Cardiac muscle cell (in vitro differentiated cells and primary cell): ENCODE measurements at regions not wholly inside any gene's neighbourhood (a gene's known extent, or its start where the extent isn't known, plus 50 kb on each side); places are given as distances from the start of the nearest gene placed in this dataset.

Source experiments
- DNase-seq, 2 donors: peaks; one replicate each; pipeline versions ENCODE4 v3.0.0 to v3.0.0-alpha.2; 2010 to 2017; ENCODE audit warnings: low read depth in 1 of 2, low spot score in 1 of 2
- H3K27ac ChIP-seq: fragments of 200-600 bp; sonication (generic); 2 replicates; pipeline ENCODE4 v1.5.1; 2016
- H3K27me3 ChIP-seq: fragments of 200-600 bp; sonication (generic); 2 replicates; pipeline ENCODE4 v1.6.0; 2016; ENCODE audit warnings: control low read depth
- H3K36me3 ChIP-seq: fragments of 200-600 bp; sonication (generic); 2 replicates; pipeline ENCODE4 v1.5.1; 2016; ENCODE audit warnings: control low read depth
- H3K4me1 ChIP-seq: fragments of 200-600 bp; sonication (generic); 2 replicates; pipeline ENCODE4 v1.8.1; 2017; ENCODE audit warnings: low read depth, mild to moderate bottlenecking, mixed run types
- H3K4me3 ChIP-seq: fragments of 200-600 bp; sonication (generic); 2 replicates; pipeline ENCODE4 v1.5.1; 2016; ENCODE audit warnings: mild to moderate bottlenecking
- H3K9me3 ChIP-seq: fragments of 200-600 bp; sonication (generic); 2 replicates; pipeline ENCODE4 v1.5.1; 2017; ENCODE audit warnings: low read depth, mild to moderate bottlenecking, control low read depth
- TF ChIP-seq, protein P1 (sequence below): IDR thresholded peaks from 2 replicates; pipeline ENCODE4 v1.5.1; 2012; ENCODE audit warnings: low read depth, mild to moderate bottlenecking, low read length

- Histone ChIP-seq H3K4me1 (no peaks in the 10 kb centered on the region), H3K9me3 (no peaks in the 10 kb centered on the region), H3K4me3 (no peak overlapping the region), H3K27me3 (no peaks in the 10 kb centered on the region), H3K27ac (no peak overlapping the region), H3K36me3 (no peaks in the 10 kb centered on the region)
- TF ChIP-seq, protein P1, sequence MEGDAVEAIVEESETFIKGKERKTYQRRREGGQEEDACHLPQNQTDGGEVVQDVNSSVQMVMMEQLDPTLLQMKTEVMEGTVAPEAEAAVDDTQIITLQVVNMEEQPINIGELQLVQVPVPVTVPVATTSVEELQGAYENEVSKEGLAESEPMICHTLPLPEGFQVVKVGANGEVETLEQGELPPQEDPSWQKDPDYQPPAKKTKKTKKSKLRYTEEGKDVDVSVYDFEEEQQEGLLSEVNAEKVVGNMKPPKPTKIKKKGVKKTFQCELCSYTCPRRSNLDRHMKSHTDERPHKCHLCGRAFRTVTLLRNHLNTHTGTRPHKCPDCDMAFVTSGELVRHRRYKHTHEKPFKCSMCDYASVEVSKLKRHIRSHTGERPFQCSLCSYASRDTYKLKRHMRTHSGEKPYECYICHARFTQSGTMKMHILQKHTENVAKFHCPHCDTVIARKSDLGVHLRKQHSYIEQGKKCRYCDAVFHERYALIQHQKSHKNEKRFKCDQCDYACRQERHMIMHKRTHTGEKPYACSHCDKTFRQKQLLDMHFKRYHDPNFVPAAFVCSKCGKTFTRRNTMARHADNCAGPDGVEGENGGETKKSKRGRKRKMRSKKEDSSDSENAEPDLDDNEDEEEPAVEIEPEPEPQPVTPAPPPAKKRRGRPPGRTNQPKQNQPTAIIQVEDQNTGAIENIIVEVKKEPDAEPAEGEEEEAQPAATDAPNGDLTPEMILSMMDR, result no peak
- no peak for DNase-seq
These were observed 53.3 kb upstream of the ARL15 start for GRCh38 chr5:54363669-54364068.

DNA sequence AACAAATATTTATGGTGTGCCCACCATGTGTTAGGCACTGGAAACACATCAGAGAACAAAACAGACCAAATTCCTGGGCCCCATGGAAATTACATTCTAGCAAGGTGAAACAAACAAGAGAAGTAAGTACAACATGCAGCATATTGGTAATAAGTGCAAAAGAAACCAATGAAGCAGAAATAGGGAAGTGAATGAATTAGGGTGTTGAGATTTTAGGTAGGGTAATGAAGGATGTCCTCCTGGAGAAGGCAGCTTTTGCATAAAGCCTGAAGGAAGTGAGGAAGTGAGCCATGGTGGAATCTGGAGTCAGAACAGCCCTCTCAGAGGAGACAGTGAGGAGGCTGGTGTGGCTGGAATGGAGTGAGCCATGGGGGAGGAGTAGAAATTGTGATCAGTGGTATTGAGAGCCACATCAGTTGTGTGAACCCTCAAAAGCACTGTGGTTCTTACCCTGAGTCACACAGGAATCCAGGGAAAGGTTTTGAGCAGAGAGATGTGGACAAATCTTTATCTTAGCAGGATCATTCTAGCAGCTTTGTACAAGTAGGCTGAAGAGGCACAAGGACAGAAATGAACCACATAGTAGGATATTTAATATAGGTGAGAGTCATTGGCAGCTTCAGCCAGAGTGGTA is 52.7 kb upstream of the ARL15 start:
- Histone ChIP-seq H3K36me3 (no peaks in the 10 kb centered on the region), H3K27me3 (no peaks in the 10 kb centered on the region), H3K27ac (no peak overlapping the region), H3K9me3 (no peaks in the 10 kb centered on the region), H3K4me1 (no peaks in the 10 kb centered on the region), H3K4me3 (no peak overlapping the region)
- DNase-seq, result no peak
- TF ChIP-seq, protein P1, result no peak

DNA sequence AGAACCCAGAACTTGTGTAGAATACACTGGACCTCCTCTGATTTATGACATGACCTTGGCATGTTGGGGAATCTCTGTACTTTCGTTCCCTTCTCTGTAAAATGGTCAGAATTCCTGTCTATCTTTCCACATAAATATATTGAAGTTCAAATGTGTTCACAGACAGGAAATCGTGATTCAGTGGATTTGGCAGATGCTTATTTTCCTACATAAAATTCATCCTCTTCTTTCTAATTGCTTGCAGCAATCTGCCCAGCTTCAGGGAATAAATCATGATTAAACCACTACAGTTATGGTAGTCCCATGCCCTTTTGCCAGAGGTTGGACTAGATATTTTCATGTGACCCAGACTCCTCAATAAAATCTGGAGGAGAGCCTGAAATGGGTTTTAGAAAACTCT is 52.1 kb upstream of the ARL15 start:
- Histone ChIP-seq H3K27me3 (no peaks in the 10 kb centered on the region), H3K9me3 (no peaks in the 10 kb centered on the region), H3K4me1 (no peaks in the 10 kb centered on the region), H3K36me3 (no peaks in the 10 kb centered on the region), H3K27ac (no peak overlapping the region), H3K4me3 (no peak overlapping the region)
- DNase-seq, result peak in 1 of 2 donors; percentile 50
- TF ChIP-seq, protein P1, result no peak

DNA sequence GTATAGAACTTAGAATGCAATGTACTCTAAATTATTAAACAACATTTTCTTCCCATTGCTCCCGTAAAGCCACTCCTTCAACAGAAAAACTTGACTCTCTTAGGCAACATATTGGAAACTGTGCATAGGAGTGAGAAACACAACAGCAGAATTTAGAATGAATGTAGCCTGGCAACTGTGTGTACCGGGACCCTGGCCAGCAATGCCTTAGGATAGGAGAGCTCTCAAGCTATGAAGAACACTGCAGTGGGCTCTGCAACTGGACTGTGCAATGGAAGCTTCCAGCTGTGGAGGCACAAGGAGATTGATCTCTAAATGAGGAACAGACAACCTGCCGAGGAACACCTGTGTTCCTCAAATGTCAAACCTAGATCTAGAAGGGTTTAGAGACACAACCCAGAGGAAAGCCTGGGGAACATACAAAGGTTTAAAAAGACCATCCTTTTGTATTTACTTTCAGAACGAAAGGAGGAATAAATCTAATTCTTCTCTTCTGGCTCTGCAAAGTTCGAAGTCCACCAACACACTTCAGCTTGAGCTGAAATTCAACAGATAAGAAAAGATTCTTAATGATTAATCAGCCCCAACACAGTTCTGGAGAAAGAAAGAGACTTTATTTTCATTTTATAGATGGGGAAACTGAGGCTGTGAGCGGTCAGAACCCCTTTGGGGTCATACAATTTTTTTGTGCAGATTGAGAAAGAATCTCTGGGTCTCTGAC is 51.5 kb upstream of the ARL15 start:
- Histone ChIP-seq H3K4me3 (no peak overlapping the region), H3K27me3 (no peaks in the 10 kb centered on the region), H3K36me3 (no peaks in the 10 kb centered on the region), H3K27ac (no peak overlapping the region), H3K4me1 (no peaks in the 10 kb centered on the region), H3K9me3 (no peaks in the 10 kb centered on the region)
- TF ChIP-seq, protein P1, result no peak
- peak in 1 of 2 donors; percentile 58 for DNase-seq

DNA sequence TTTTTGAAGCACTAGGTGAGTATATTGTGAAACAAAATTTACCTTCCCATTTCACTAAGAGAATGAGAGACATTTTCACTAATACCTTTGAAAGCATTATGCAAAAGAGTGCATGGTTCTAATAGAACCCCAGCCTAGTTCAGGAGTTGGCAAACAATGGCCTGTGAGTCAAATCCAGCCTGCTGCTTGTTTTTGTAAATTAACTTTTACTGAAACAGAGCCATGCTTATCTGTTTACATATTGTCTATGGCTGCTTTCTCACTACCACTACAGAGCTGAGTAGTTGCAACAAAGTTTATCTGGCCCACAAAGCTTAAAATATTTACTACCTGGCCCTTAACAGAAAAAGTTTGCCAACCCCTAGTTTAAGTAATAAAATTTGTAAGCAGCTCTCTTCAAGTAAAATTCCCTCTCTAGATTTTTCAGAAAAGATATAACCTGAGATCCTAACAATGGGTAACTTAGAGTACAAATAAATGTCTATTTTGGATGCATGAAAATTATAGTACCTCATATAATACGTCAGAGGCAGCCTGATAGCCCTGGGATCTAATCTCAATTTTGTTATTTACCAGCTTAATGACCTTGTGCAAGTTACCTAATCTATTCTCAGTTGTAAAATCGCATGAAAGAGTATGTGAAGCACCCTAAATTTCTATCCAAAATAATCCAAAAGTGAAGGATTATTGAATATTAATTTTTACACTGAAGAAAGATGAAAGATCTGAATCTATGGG is 50.7 kb upstream of the ARL15 start:
- no peak overlapping the region for H3K27ac ChIP-seq
- no peaks in the 10 kb centered on the region for H3K9me3 ChIP-seq
- TF ChIP-seq, protein P1, result no peak
- peak in 1 of 2 donors; percentile 8 for DNase-seq
- H3K4me3 ChIP-seq, result no peak overlapping the region
- H3K36me3 ChIP-seq, result no peaks in the 10 kb centered on the region
- no peaks in the 10 kb centered on the region for H3K4me1 ChIP-seq
- H3K27me3 ChIP-seq, result no peaks in the 10 kb centered on the region
